T-cell (primary cell): ENCODE measurements at regions not wholly inside any gene's neighbourhood (a gene's known extent, or its start where the extent isn't known, plus 50 kb on each side); places are given as distances from the start of the nearest gene placed in this dataset.

Source experiments
- ATAC-seq, 4 experiments: fragments of 200-7000 bp in 3 of 4; fragments of 150-1000 bp in 1 of 4; cut with Tn5 transposase; replicated peaks in 1 of 4; 1 replicate in 3 of 4; 2 replicates in 1 of 4; pipeline ENCODE4 v1.10.0; 2021; ENCODE audit warnings: moderate library complexity in 3 of 4, mild to moderate bottlenecking in 2 of 4, moderate number of reproducible peaks in 1 of 4
- CTCF ChIA-PET, 2 donors: fragments of 300-600 bp; sonication (Branson Sonifier 250); formaldehyde crosslinking; loops; one replicate each; lab custom pipeline; 2022; ENCODE audit warnings: antibody characterized with exemption in 2 of 2; lab: Charles Lee
- POLR2A ChIA-PET, 2 donors: fragments of 300-600 bp; sonication (Branson Sonifier 250); formaldehyde crosslinking; loops; one replicate each; lab custom pipeline; 2022; ENCODE audit warnings: antibody characterized with exemption in 2 of 2; lab: Charles Lee
- DNase-seq, 35 experiments: peaks; one replicate each; pipeline versions ENCODE4 v3.0.0 to v3.0.0-alpha.2; 2013 to 2023
- H3K27ac ChIP-seq: one replicate; pipeline ENCODE4 v1.5.1; 2013; ENCODE audit warnings: low read length
- H3K27me3 ChIP-seq, 2 experiments: replicated peaks in 1 of 2; 1 replicate in 1 of 2; 2 replicates in 1 of 2; pipeline versions ENCODE4 v1.6.1 to v1.7.0; 2013; ENCODE audit warnings: low read length in 1 of 2, mixed read lengths in 1 of 2; ENCODE audit not compliant: control insufficient read depth in 2 of 2, insufficient read depth in 2 of 2; ENCODE audit errors: extremely low read depth in 1 of 2
- H3K36me3 ChIP-seq, 2 donors: 1 replicate in 1 of 2; 2 replicates in 1 of 2; pipeline versions ENCODE4 v1.6.1 to v1.7.0; 2013; ENCODE audit warnings: low read length in 1 of 2; ENCODE audit not compliant: control insufficient read depth in 2 of 2, insufficient read depth in 1 of 2; ENCODE audit errors: extremely low read depth in 1 of 2
- H3K4me1 ChIP-seq, 2 experiments: 1 replicate in 1 of 2; 2 replicates in 1 of 2; pipeline versions ENCODE4 v1.6.1 to v1.7.0; 2013; ENCODE audit warnings: low read length in 2 of 2, mixed read lengths in 1 of 2; ENCODE audit not compliant: insufficient read depth in 2 of 2, control insufficient read depth in 1 of 2; ENCODE audit errors: extremely low read depth in 1 of 2
- H3K4me3 ChIP-seq, 2 donors: 1 replicate in 1 of 2; 2 replicates in 1 of 2; pipeline versions ENCODE4 v1.5.1 to v1.7.0; 2013; ENCODE audit warnings: mild to moderate bottlenecking in 2 of 2, low read length in 1 of 2, moderate library complexity in 1 of 2; ENCODE audit not compliant: control insufficient read depth in 1 of 2; ENCODE audit errors: extremely low read depth in 1 of 2
- H3K9me3 ChIP-seq: 2 replicates; pipeline ENCODE4 v1.7.0; 2013
- H3K27ac Mint-ChIP-seq, 2 donors: one replicate each; pipeline ENCODE4 v1.8.0; 2020 to 2021; ENCODE audit warnings: mild to moderate bottlenecking in 2 of 2, mixed read lengths in 2 of 2
- H3K27me3 Mint-ChIP-seq, 2 donors: one replicate each; pipeline ENCODE4 v1.8.0; 2021 to 2022; ENCODE audit warnings: mixed read lengths in 2 of 2
- H3K36me3 Mint-ChIP-seq: one replicate; pipeline ENCODE4 v1.8.0; 2021; ENCODE audit warnings: mixed read lengths
- H3K4me1 Mint-ChIP-seq, 3 donors: one replicate each; pipeline ENCODE4 v1.8.0; 2020 to 2022; ENCODE audit warnings: mixed read lengths in 3 of 3, mild to moderate bottlenecking in 1 of 3
- H3K4me3 Mint-ChIP-seq, 3 donors: one replicate each; pipeline ENCODE4 v1.8.0; 2020 to 2022; ENCODE audit warnings: mild to moderate bottlenecking in 3 of 3, mixed read lengths in 3 of 3, moderate library complexity in 3 of 3
- H3K9me3 Mint-ChIP-seq, 3 donors: one replicate each; pipeline ENCODE4 v1.8.0; 2020 to 2022; ENCODE audit warnings: mixed read lengths in 3 of 3
- WGBS: methylation state at CpG from one replicate; pipeline ENCODE4 v1.1.5; 2013; ENCODE audit warnings: missing lambda C conversion rate; ENCODE audit not compliant: insufficient coverage; 5-methylcytosine and 5-hydroxymethylcytosine counted together

DNA sequence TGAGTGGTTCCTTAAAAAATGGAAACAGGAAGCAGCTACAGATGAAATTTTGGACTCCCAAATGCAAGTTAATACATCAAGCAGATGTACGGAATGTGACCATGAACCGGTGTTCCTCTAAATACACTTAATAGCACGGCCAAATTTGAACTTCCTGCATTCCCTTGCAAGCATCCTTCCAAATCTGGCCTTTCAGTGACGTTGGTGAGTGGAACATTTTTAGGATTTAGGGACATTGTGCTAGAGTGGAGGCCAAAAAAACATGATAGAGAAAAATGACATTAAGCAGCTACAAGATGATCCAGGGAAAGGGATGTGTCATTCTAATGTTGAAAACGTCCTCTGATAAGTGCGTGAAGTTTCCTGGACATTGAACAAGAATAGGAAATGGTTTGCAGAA, 62.1 kb downstream of the CTAGE1 start:
- no peaks in the 10 kb centered on the region for H3K4me1 Mint-ChIP-seq
- no CpG with 5 or more reads among the region's 6 CpGs for WGBS
- ChIA-PET POLR2A (no interaction called here), CTCF (no interaction called here)
- Histone ChIP-seq H3K36me3 (no peaks in the 10 kb centered on the region), H3K27me3 (peaks cover 0 to 3% of the 10 kb centered on the region in 2 experiments), H3K4me1 (no peaks in the 10 kb centered on the region), H3K4me3 (no peak overlapping the region), H3K9me3 (no peaks in the 10 kb centered on the region), H3K27ac (no peak overlapping the region)
- H3K9me3 Mint-ChIP-seq, result peaks cover 0 to 6% (median 4%) of the 10 kb centered on the region in 3 donors
- H3K4me3 Mint-ChIP-seq, result no peak overlapping the region
- no peak overlapping the region for H3K27ac Mint-ChIP-seq
- peaks cover under 1 to 3% of the 10 kb centered on the region in 2 donors for H3K27me3 Mint-ChIP-seq
- no peaks in the 10 kb centered on the region for H3K36me3 Mint-ChIP-seq
- no peak for ATAC-seq
- no peak for DNase-seq

DNA sequence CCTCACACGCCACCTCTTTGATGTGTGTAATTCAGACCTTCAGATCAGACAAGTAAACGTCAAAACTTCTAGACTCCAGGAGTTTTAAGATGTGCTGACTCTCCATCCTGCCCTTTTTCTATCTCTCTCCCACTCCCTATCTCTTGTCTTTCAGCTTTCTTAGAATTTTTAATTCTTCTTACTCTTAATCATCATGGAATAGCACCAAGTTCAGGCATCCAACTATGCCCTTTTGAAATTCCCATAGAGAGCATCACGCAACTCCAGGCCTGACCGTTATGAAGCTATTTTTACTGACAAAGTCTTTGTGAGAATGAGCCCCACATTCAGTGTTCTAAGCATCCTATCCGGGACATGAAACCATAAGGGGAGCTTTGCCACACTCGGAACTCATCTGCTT, 62.6 kb downstream of the CTAGE1 start:
- H3K9me3 ChIP-seq, result no peaks in the 10 kb centered on the region
- H3K27me3 Mint-ChIP-seq, result peaks cover 6 to 7% of the 10 kb centered on the region in 2 donors
- no peak overlapping the region for H3K4me3 ChIP-seq
- CTCF ChIA-PET, result no interaction called here
- 92% methylated on average over 6 of the region's 6 CpGs for WGBS
- peaks cover 0 to 5% of the 10 kb centered on the region in 2 experiments for H3K27me3 ChIP-seq
- H3K36me3 ChIP-seq, result no peaks in the 10 kb centered on the region
- DNase-seq (no peak), ATAC-seq (no peak)
- H3K27ac Mint-ChIP-seq, result no peak overlapping the region
- POLR2A ChIA-PET, result no interaction called here
- no peak overlapping the region for H3K27ac ChIP-seq
- H3K36me3 Mint-ChIP-seq, result no peaks in the 10 kb centered on the region
- H3K9me3 Mint-ChIP-seq, result peaks cover 0 to 6% (median 4%) of the 10 kb centered on the region in 3 donors
- H3K4me1 ChIP-seq, result no peaks in the 10 kb centered on the region
- H3K4me3 Mint-ChIP-seq, result no peak overlapping the region
- H3K4me1 Mint-ChIP-seq, result no peaks in the 10 kb centered on the region

GRCh38 chr18:22349966-22350365, 67.7 kb downstream of the CTAGE1 start:
- Histone ChIP-seq H3K9me3 (no peaks in the 10 kb centered on the region), H3K27ac (no peak overlapping the region), H3K4me1 (peaks cover 17 to 35% of the 10 kb centered on the region in 2 experiments), H3K36me3 (no peaks in the 10 kb centered on the region), H3K27me3 (peaks cover 10 to 16% of the 10 kb centered on the region in 2 experiments), H3K4me3 (no peak overlapping the region)
- Mint-ChIP-seq H3K4me3 (peak overlapping the region in 1 of 3 donors; percentile 79), H3K27me3 (peaks cover 34 to 42% of the 10 kb centered on the region in 2 donors), H3K9me3 (peaks cover 0 to 6% (median 4%) of the 10 kb centered on the region in 3 donors), H3K27ac (peak overlapping the region in 1 of 2 donors; percentile 89), H3K36me3 (no peaks in the 10 kb centered on the region), H3K4me1 (peaks cover 26 to 31% (median 30%) of the 10 kb centered on the region in 3 donors)
- CTCF ChIA-PET, result no interaction called here
- POLR2A ChIA-PET, result no interaction called here
- whole genome bisulfite sequencing, result 40% methylated on average over 1 of the region's 8 CpGs
- ATAC-seq, result no peak
- no peak for DNase-seq

GRCh38 chr18:22349317-22349898, 68.3 kb downstream of the CTAGE1 start:
- Histone ChIP-seq H3K36me3 (no peaks in the 10 kb centered on the region), H3K4me1 (peaks cover 18 to 37% of the 10 kb centered on the region in 2 experiments), H3K9me3 (no peaks in the 10 kb centered on the region), H3K27me3 (peaks cover 10 to 16% of the 10 kb centered on the region in 2 experiments), H3K4me3 (peak overlapping the region; percentile 27 to 67), H3K27ac (peak overlapping the region; percentile 77)
- ChIA-PET POLR2A (no interaction called here), CTCF (no interaction called here)
- H3K27ac Mint-ChIP-seq, result peak overlapping the region; percentile 84 to 89
- H3K4me3 Mint-ChIP-seq, result peak overlapping the region; percentile 79 to 81 (median 80)
- peaks cover 34 to 42% of the 10 kb centered on the region in 2 donors for H3K27me3 Mint-ChIP-seq
- ATAC-seq (no peak), DNase-seq (no peak)
- peaks cover 0 to 6% (median 4%) of the 10 kb centered on the region in 3 donors for H3K9me3 Mint-ChIP-seq
- peaks cover 30 to 37% (median 36%) of the 10 kb centered on the region in 3 donors for H3K4me1 Mint-ChIP-seq
- no peaks in the 10 kb centered on the region for H3K36me3 Mint-ChIP-seq
- WGBS, result no CpG with 5 or more reads among the region's 11 CpGs

DNA sequence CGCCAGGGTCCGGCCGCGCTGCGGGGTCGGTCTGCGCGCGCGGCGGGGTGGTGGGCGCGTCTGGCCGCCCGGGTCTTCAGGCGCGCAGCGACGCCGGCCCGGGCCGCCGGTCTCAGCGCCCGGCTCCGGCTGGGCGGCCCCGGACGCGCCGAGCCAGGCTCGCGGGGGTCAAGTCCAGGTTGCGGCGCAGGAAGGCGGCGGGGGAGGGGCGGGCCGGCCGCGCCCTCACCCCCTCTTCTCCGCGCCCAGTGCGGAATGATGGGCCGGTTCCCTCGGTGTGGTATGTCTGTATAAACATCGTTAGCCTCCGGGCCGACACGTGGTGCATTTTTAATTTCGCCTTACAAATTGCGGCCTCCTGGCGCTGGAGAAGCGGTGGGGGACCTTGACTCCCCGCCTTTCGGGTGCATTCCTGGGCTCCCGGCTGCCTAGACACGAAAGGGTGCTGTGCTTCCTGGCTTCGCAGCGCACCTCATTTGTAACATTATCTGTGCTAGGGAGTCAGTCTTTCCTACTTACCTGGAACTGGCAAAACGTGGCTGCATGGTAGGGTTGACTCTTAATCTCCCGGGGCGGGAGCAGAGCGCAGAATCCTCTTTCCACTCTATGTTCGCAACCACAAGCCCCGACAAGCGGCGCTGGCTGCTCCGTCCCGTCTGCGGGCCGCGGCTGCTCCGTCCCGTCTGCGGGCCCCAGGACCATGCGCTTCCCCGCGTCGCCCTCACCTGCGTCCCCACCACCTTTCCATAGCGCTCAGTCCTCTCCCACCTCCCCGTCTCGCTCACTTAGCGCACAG, 69.0 kb downstream of the CTAGE1 start:
- POLR2A ChIA-PET, result interaction anchor here in 1 of 2 donors (1.4 to 1.7 kb wide), 2 partner anchors 43 to 66 kb away, joined by 5 to 8 read pairs; no protein-coding TSS in a partner anchor
- Mint-ChIP-seq H3K9me3 (peaks cover 0 to 6% (median 4%) of the 10 kb centered on the region in 3 donors), H3K27ac (peak overlapping the region; percentile 84 to 95), H3K4me3 (peak overlapping the region; percentile 79 to 85 (median 85)), H3K36me3 (no peaks in the 10 kb centered on the region), H3K27me3 (peaks cover 34 to 42% of the 10 kb centered on the region in 2 donors), H3K4me1 (peaks cover 37 to 44% (median 43%) of the 10 kb centered on the region in 3 donors)
- H3K4me1 ChIP-seq, result peaks cover 25 to 44% of the 10 kb centered on the region in 2 experiments
- CTCF ChIA-PET, result interaction anchor here in 1 of 2 donors (1.0 kb wide), 1 partner anchor 57 kb away, joined by 3 read pairs; no protein-coding TSS in a partner anchor
- peak in 3 of 35 experiments; percentile 11 to 29 (median 13) for DNase-seq
- peak overlapping the region; percentile 77 for H3K27ac ChIP-seq
- 7% methylated on average over 74 of the region's 85 CpGs for WGBS
- H3K9me3 ChIP-seq, result no peaks in the 10 kb centered on the region
- ATAC-seq, result peak in 2 of 4 experiments; percentile 5 to 8
- H3K36me3 ChIP-seq, result no peaks in the 10 kb centered on the region
- H3K27me3 ChIP-seq, result peaks cover 10 to 16% of the 10 kb centered on the region in 2 experiments
- peak overlapping the region; percentile 67 to 74 for H3K4me3 ChIP-seq
